HEK293T (cell line): ENCODE measurements at regions not wholly inside any gene's neighbourhood (a gene's known extent, or its start where the extent isn't known, plus 50 kb on each side); places are given as distances from the start of the nearest gene placed in this dataset.
"Not testable (repeated sequence)": the region's sequence is repeated elsewhere in the genome, so short reads cannot be mapped to it uniquely, and the experiment has no call there.

ENCODE experiments used
- CTCF ChIA-PET: fragments of 350-600 bp; formaldehyde crosslinking; extraction: SDS; loops from one replicate; lab custom pipeline; 2021; ENCODE audit warnings: antibody characterized with exemption, inconsistent platforms; lab: Yijun Ruan, JAX
- POLR2A ChIA-PET: fragments of 350-600 bp; formaldehyde crosslinking; extraction: SDS; loops from one replicate; lab custom pipeline; 2020; ENCODE audit warnings: antibody characterized with exemption, inconsistent platforms; lab: Yijun Ruan, JAX
- DNase-seq: peaks from one replicate; pipeline ENCODE4 v3.0.0; 2012; ENCODE audit warnings: mixed read lengths; ENCODE audit errors: extremely low spot score
- ARNT ChIP-seq: fragments of 450-650 bp; IDR thresholded peaks from 2 replicates; pipeline ENCODE4 v1.6.1; 2017; ENCODE audit warnings: mild to moderate bottlenecking
- BHLHE40 ChIP-seq: fragments of 450-650 bp; IDR thresholded peaks from 2 replicates; pipeline ENCODE4 v1.6.1; 2016; ENCODE audit warnings: mild to moderate bottlenecking, moderate library complexity, borderline replicate concordance
- CTBP1 ChIP-seq: fragments of 450-650 bp; IDR thresholded peaks from 2 replicates; pipeline ENCODE4 v1.6.1; 2016; ENCODE audit warnings: borderline replicate concordance
- ELF4 ChIP-seq: fragments of 450-650 bp; IDR thresholded peaks from 2 replicates; pipeline ENCODE4 v1.6.1; 2017; ENCODE audit warnings: antibody characterized with exemption
- FOXA1 ChIP-seq: fragments of 450-650 bp; IDR thresholded peaks from 2 replicates; pipeline ENCODE4 v1.6.1; 2016; ENCODE audit warnings: mild to moderate bottlenecking
- FOXK2 ChIP-seq: fragments of 450-650 bp; IDR thresholded peaks from 2 replicates; pipeline ENCODE4 v1.6.1; 2016; ENCODE audit warnings: mild to moderate bottlenecking
- FOXM1 ChIP-seq: fragments of 450-650 bp; IDR thresholded peaks from 2 replicates; pipeline ENCODE4 v1.6.1; 2017; ENCODE audit warnings: mild to moderate bottlenecking, borderline replicate concordance
- HDGF ChIP-seq: fragments of 450-650 bp; IDR thresholded peaks from 2 replicates; pipeline ENCODE4 v1.6.1; 2017; ENCODE audit warnings: antibody characterized with exemption, borderline replicate concordance
- L3MBTL2 ChIP-seq: fragments of 450-650 bp; conservative IDR thresholded peaks from 2 replicates; pipeline ENCODE4 v1.6.1; 2016; ENCODE audit warnings: mild to moderate bottlenecking
- LEF1 ChIP-seq: fragments of 450-650 bp; IDR thresholded peaks from 2 replicates; pipeline ENCODE4 v1.6.1; 2017; ENCODE audit warnings: mild to moderate bottlenecking, borderline replicate concordance
- NFRKB ChIP-seq: fragments of 450-650 bp; IDR thresholded peaks from 2 replicates; pipeline ENCODE4 v1.6.1; 2016; ENCODE audit warnings: mild to moderate bottlenecking, moderate library complexity
- SP1 ChIP-seq: fragments of 450-650 bp; IDR thresholded peaks from 2 replicates; pipeline ENCODE4 v1.6.1; 2017
- SUZ12 ChIP-seq: fragments of 450-650 bp; IDR thresholded peaks from 2 replicates; pipeline ENCODE4 v1.6.1; 2016; ENCODE audit warnings: mild to moderate bottlenecking
- TARDBP ChIP-seq: fragments of 450-650 bp; IDR thresholded peaks from 2 replicates; pipeline ENCODE4 v1.6.1; 2016
- ZNF384 ChIP-seq: fragments of 450-650 bp; IDR thresholded peaks from 2 replicates; pipeline ENCODE4 v1.6.1; 2016
- TF ChIP-seq, protein P1 (sequence below): fragments of 450-650 bp; IDR thresholded peaks from 2 replicates; pipeline ENCODE4 v1.6.1; 2016

DNA sequence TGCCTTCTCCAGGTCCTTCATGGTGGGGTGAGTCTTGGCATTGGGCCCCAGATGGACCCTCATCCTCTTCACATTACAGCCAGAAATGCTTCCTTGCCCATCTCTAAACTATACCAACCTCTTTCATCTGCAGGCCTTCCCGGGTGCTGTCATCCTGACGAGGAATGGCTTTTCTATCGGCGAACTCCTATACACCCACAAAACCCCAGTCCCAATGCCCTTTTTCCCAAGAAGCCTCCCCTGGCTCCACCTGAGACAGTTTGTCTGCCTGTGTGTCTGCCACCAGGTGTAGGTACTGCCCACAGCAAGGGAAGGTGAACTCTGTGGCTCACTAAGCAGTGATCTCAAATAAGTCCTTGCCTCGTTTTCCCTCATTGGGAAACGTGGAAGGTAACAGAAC lies 55.3 kb downstream of the PTPRS start:
- DNase-seq: no peak
- ChIA-PET CTCF (no interaction called here), POLR2A (no interaction called here)
- TF ChIP-seq L3MBTL2: no peak
- TF ChIP-seq NFRKB: no peak
- no peak for TF ChIP-seq TARDBP
- TF ChIP-seq FOXK2: no peak
- TF ChIP-seq, protein P1, sequence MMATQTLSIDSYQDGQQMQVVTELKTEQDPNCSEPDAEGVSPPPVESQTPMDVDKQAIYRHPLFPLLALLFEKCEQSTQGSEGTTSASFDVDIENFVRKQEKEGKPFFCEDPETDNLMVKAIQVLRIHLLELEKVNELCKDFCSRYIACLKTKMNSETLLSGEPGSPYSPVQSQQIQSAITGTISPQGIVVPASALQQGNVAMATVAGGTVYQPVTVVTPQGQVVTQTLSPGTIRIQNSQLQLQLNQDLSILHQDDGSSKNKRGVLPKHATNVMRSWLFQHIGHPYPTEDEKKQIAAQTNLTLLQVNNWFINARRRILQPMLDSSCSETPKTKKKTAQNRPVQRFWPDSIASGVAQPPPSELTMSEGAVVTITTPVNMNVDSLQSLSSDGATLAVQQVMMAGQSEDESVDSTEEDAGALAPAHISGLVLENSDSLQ: no peak
- TF ChIP-seq LEF1: no peak
- TF ChIP-seq CTBP1: no peak
- no peak for TF ChIP-seq FOXM1
- TF ChIP-seq HDGF: no peak
- TF ChIP-seq ELF4: no peak
- TF ChIP-seq BHLHE40: no peak

- POLR2A ChIA-PET: no interaction called here
- no peak for DNase-seq
- TF ChIP-seq TARDBP (no peak), CTBP1 (no peak), SP1 (no peak), FOXM1 (no peak), BHLHE40 (no peak), HDGF (no peak), ZNF384 (no peak), LEF1 (no peak), ARNT (no peak), FOXK2 (no peak), NFRKB (no peak), SUZ12 (no peak), ELF4 (no peak), L3MBTL2 (no peak), FOXA1 (no peak)
- TF ChIP-seq, protein P1: no peak
- CTCF ChIA-PET: no interaction called here
Observed at GRCh38 chr19:5282901-5283300, 57.7 kb downstream of the PTPRS start.

DNA sequence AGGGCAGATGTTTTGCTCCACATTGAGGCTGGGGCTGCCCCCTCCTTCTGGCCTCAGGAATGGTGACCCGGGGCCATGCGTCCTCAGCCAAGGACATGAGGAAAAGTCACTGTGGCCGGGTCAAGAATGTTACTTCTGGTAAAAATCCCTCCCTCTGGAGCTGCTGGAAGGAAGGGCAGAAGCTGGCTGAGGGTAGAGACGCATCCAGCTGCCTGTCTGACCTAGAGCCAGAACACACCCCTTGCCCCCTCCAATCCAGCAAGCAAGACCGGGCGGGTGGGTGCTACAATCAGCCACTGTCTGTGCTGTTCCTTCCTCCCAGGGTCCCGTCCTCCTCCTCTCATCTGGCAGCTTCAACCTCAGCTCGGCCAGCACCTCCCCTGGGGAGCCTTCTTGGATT lies 59.0 kb downstream of the PTPRS start:
- DNase-seq: no peak
- POLR2A ChIA-PET: interaction anchor here (1.5 kb wide), 1 partner anchor 12 kb away, joined by 6 read pairs; no protein-coding TSS in a partner anchor
- CTCF ChIA-PET: no interaction called here
- TF ChIP-seq BHLHE40 (no peak), L3MBTL2 (no peak), TARDBP (no peak), ELF4 (no peak), FOXM1 (no peak), SP1 (no peak), ARNT (no peak), HDGF (no peak), NFRKB (no peak), SUZ12 (no peak), FOXK2 (no peak), ZNF384 (no peak), FOXA1 (no peak), CTBP1 (no peak), LEF1 (no peak)
- TF ChIP-seq, protein P1: no peak

GRCh38 chr19:5275668-5276067 lies 64.9 kb downstream of the PTPRS start:
- CTCF ChIA-PET, POLR2A ChIA-PET, DNase-seq: not testable (repeated sequence)

DNA sequence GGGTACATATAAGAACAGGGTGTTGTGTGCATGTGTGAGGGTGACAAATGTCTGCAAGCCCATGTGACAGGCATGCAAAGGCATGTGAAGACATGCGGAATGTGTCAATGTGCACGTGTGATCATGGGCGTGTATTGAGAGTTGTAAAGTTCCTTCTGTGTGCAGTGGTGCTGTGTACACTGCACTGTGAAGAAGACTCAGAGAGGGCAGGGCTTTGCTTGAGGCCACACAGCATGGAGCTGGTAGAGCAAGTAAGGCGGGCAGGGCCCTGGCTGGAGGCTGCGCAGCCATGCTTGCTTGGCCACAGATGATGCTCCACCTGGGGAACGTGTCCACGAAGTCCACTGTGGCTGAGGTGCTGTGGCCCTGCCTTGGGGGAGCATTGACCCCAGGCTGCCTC lies 66.8 kb downstream of the PTPRS start:
- TF ChIP-seq HDGF: no peak
- TF ChIP-seq, protein P1: no peak
- no peak for TF ChIP-seq CTBP1
- no peak for TF ChIP-seq SUZ12
- no peak for TF ChIP-seq FOXM1
- no peak for TF ChIP-seq FOXK2
- no peak for TF ChIP-seq NFRKB
- TF ChIP-seq LEF1: no peak
- no peak for TF ChIP-seq ZNF384
- TF ChIP-seq SP1: no peak
- no peak for TF ChIP-seq L3MBTL2
- no peak for TF ChIP-seq ARNT
- no peak for TF ChIP-seq FOXA1
- TF ChIP-seq ELF4: no peak
- no peak for TF ChIP-seq BHLHE40
- ChIA-PET CTCF (no interaction called here), POLR2A (no interaction called here)
- no peak for DNase-seq

GRCh38 chr19:5271145-5271544 lies 69.5 kb downstream of the PTPRS start:
- TF ChIP-seq ELF4 (no peak), SP1 (no peak), ZNF384 (peak; percentile 93)
- ChIA-PET CTCF (no interaction called here), POLR2A (no interaction called here)
- DNase-seq: peak; percentile 36
